IMR-90 (cell line): ENCODE measurements at regions not wholly inside any gene's neighbourhood (a gene's known extent, or its start where the extent isn't known, plus 50 kb on each side); places are given as distances from the start of the nearest gene placed in this dataset.

Experiments used
- ATAC-seq: fragments of 200-7000 bp; cut with Tn5 transposase; 2 replicates; pipeline ENCODE4 v1.9.1; 2020; ENCODE audit warnings: low read depth, mild to moderate bottlenecking, moderate library complexity
- BruUV-seq: library from RNA; stranded (reverse); fragments of 400-500 nt; replicated peaks from 2 replicates; lab custom pipeline; 2021; lab: Mats Ljungman, UMichigan
- CTCF ChIA-PET: fragments of 300-600 bp; formaldehyde crosslinking; extraction: SDS; loops from one replicate; lab custom pipeline; 2021; ENCODE audit warnings: antibody characterized with exemption; lab: Yijun Ruan, JAX
- POLR2A ChIA-PET: fragments of 300-600 bp; sonication (Branson Sonifier 250); formaldehyde crosslinking; loops from one replicate; lab custom pipeline; 2022; ENCODE audit warnings: antibody characterized with exemption; ENCODE audit not compliant: unreplicated experiment; lab: Charles Lee
- DNase-seq: peaks from one replicate; pipeline ENCODE4 v3.0.0; 2013
- H2AFZ ChIP-seq: replicated peaks from 2 replicates; pipeline ENCODE3; 2013; ENCODE audit warnings: low read length, mild to moderate bottlenecking; ENCODE audit not compliant: poor library complexity
- H2AK5ac ChIP-seq: 2 replicates; pipeline ENCODE4 v1.6.1; 2013; ENCODE audit warnings: low read depth, low read length, inconsistent platforms
- H2AK9ac ChIP-seq: replicated peaks from 2 replicates; pipeline ENCODE3; 2013; ENCODE audit warnings: mild to moderate bottlenecking, low read depth, low read length, moderate library complexity; ENCODE audit not compliant: poor library complexity
- H2BK120ac ChIP-seq: 2 replicates; pipeline ENCODE4 v1.6.1; 2013; ENCODE audit warnings: low read depth, low read length, inconsistent platforms
- H2BK15ac ChIP-seq: 3 replicates; pipeline ENCODE4 v1.6.1; 2013; ENCODE audit warnings: low read depth, low read length, inconsistent platforms
- H2BK20ac ChIP-seq: 2 replicates; pipeline ENCODE4 v1.6.1; 2013; ENCODE audit warnings: low read depth, mild to moderate bottlenecking, inconsistent platforms, low read length, moderate library complexity
- H2BK5ac ChIP-seq: 2 replicates; pipeline ENCODE4 v1.6.1; 2013; ENCODE audit warnings: mild to moderate bottlenecking, low read depth, low read length, inconsistent platforms; ENCODE audit not compliant: poor library complexity, severe bottlenecking
- H3K14ac ChIP-seq: replicated peaks from 2 replicates; pipeline ENCODE4 v1.6.1; 2013; ENCODE audit warnings: low read depth, low read length, inconsistent platforms
- H3K18ac ChIP-seq: 2 replicates; pipeline ENCODE4 v1.6.1; 2013; ENCODE audit warnings: low read depth, low read length, control low read depth
- H3K23ac ChIP-seq: 2 replicates; pipeline ENCODE4 v1.6.1; 2013; ENCODE audit warnings: low read depth, low read length, inconsistent platforms
- H3K27ac ChIP-seq: 2 replicates; pipeline ENCODE4 v1.5.1; 2013; ENCODE audit warnings: mild to moderate bottlenecking, control low read depth, low read length; ENCODE audit not compliant: insufficient read depth
- H3K27me3 ChIP-seq: 2 replicates; pipeline ENCODE4 v1.6.1; 2013; ENCODE audit warnings: low read length; ENCODE audit not compliant: control insufficient read depth, insufficient read depth
- H3K36me3 ChIP-seq: 2 replicates; pipeline ENCODE4 v1.6.1; 2013; ENCODE audit warnings: low read length, mixed read lengths; ENCODE audit not compliant: control insufficient read depth, insufficient read depth
- H3K4ac ChIP-seq: 2 replicates; pipeline ENCODE4 v1.6.1; 2013; ENCODE audit warnings: low read depth, low read length, inconsistent platforms
- H3K4me1 ChIP-seq: 2 replicates; pipeline ENCODE4 v1.6.1; 2013; ENCODE audit warnings: low read length, mixed read lengths; ENCODE audit not compliant: control insufficient read depth, insufficient read depth
- H3K4me2 ChIP-seq: 2 replicates; pipeline ENCODE4 v1.6.1; 2013; ENCODE audit warnings: low read depth, mild to moderate bottlenecking, control low read depth, low read length, moderate library complexity
- H3K4me3 ChIP-seq: 2 replicates; pipeline ENCODE4 v1.5.1; 2013; ENCODE audit warnings: low read depth, mild to moderate bottlenecking, control low read depth, low read length, moderate library complexity; ENCODE audit not compliant: insufficient read depth
- H3K56ac ChIP-seq: 2 replicates; pipeline ENCODE4 v1.6.1; 2013; ENCODE audit warnings: low read length, inconsistent platforms; ENCODE audit not compliant: insufficient read depth; ENCODE audit errors: extremely low read depth
- H3K79me1 ChIP-seq, 2 experiments: 2 replicates each; pipeline ENCODE4 v1.6.1; 2013; ENCODE audit warnings: low read length in 2 of 2, inconsistent platforms in 1 of 2, low read depth in 1 of 2
- H3K9ac ChIP-seq: 2 replicates; pipeline ENCODE4 v1.6.1; 2013; ENCODE audit warnings: low read depth, low read length, control low read depth
- H3K9me1 ChIP-seq: 2 replicates; pipeline ENCODE4 v1.6.1; 2013; ENCODE audit warnings: low read length, inconsistent platforms; ENCODE audit not compliant: insufficient read depth
- H3K9me3 ChIP-seq: 2 replicates; pipeline ENCODE4 v1.6.1; 2013; ENCODE audit warnings: low read length; ENCODE audit not compliant: control insufficient read depth, insufficient read depth
- H4K20me1 ChIP-seq: 2 replicates; pipeline ENCODE4 v1.6.1; 2013; ENCODE audit warnings: low read length, inconsistent platforms; ENCODE audit not compliant: insufficient read depth
- H4K5ac ChIP-seq: 2 replicates; pipeline ENCODE4 v1.6.1; 2013; ENCODE audit warnings: mild to moderate bottlenecking, low read depth, low read length, control low read depth
- H4K8ac ChIP-seq, 2 experiments: 2 replicates each; pipeline ENCODE4 v1.6.1; 2013; ENCODE audit warnings: low read depth in 2 of 2, low read length in 2 of 2, control low read depth in 1 of 2, inconsistent platforms in 1 of 2
- H4K91ac ChIP-seq: 2 replicates; pipeline ENCODE4 v1.6.1; 2013; ENCODE audit warnings: low read depth, low read length, inconsistent platforms; ENCODE audit not compliant: insufficient read depth
- BHLHE40 ChIP-seq: fragments of 150-350 bp; IDR thresholded peaks from 2 replicates; pipeline ENCODE4 v1.6.1; 2016; ENCODE audit warnings: mild to moderate bottlenecking, low read depth, low read length
- CHD1 ChIP-seq: IDR thresholded peaks from 2 replicates; pipeline ENCODE4 v1.6.1; 2012; ENCODE audit warnings: low read depth, low read length, improper control_type of control experiment
- CTCF ChIP-seq: conservative IDR thresholded peaks from 2 replicates; pipeline ENCODE4 v1.5.1; 2012; ENCODE audit warnings: mild to moderate bottlenecking, low read depth, low read length, improper control_type of control experiment
- FOS ChIP-seq: fragments of 150-350 bp; IDR thresholded peaks from 2 replicates; pipeline ENCODE4 v1.6.1; 2016; ENCODE audit warnings: low read depth, low read length
- MAFK ChIP-seq: IDR thresholded peaks from 2 replicates; pipeline ENCODE4 v1.6.1; 2012; ENCODE audit warnings: low read depth, low read length, improper control_type of control experiment
- MAZ ChIP-seq: IDR thresholded peaks from 2 replicates; pipeline ENCODE4 v1.6.1; 2012; ENCODE audit warnings: low read depth, mild to moderate bottlenecking, low read length, improper control_type of control experiment, moderate library complexity, borderline replicate concordance
- MXI1 ChIP-seq: IDR thresholded peaks from 2 replicates; pipeline ENCODE4 v1.6.1; 2012; ENCODE audit warnings: low read depth, mild to moderate bottlenecking, low read length, moderate library complexity, borderline replicate concordance
- NFE2L2 ChIP-seq: fragments of 150-350 bp; IDR thresholded peaks from 2 replicates; pipeline ENCODE4 v1.6.1; 2016; ENCODE audit warnings: low read depth, mild to moderate bottlenecking, low read length
- RAD21 ChIP-seq: IDR thresholded peaks from 2 replicates; pipeline ENCODE4 v1.6.1; 2012; ENCODE audit warnings: low read length, improper control_type of control experiment
- RCOR1 ChIP-seq: IDR thresholded peaks from 2 replicates; pipeline ENCODE4 v1.6.1; 2012; ENCODE audit warnings: mild to moderate bottlenecking, low read length, improper control_type of control experiment; ENCODE audit not compliant: insufficient replicate concordance
- RFX5 ChIP-seq: IDR thresholded peaks from 2 replicates; pipeline ENCODE4 v1.8.0; 2012; ENCODE audit warnings: low read depth, mild to moderate bottlenecking, low read length, moderate library complexity
- SMC3 ChIP-seq: fragments of 150-350 bp; IDR thresholded peaks from 2 replicates; pipeline ENCODE4 v1.6.1; 2016; ENCODE audit warnings: low read depth, mild to moderate bottlenecking, antibody characterized with exemption, low read length, moderate library complexity
- WGBS, 2 experiments: methylation state at CpG; one replicate each; pipeline versions ENCODE4 v1.1.5 to v1.1.7; 2013; ENCODE audit warnings: missing lambda C conversion rate in 2 of 2; ENCODE audit not compliant: insufficient read length in 1 of 2; ENCODE audit errors: extremely low coverage in 2 of 2; 5-methylcytosine and 5-hydroxymethylcytosine counted together
- dilution Hi-C: fragments of 300-500 bp; cut with HindIII; formaldehyde crosslinking; loops from one replicate; pipeline ENCODE4 v1.14.3; 2018; ENCODE audit warnings: low sequenced_read_pairs; ENCODE audit not compliant: unreplicated experiment
- in situ Hi-C: fragments of 300-500 bp; cut with MboI; formaldehyde crosslinking; loops from 3 replicates; pipeline ENCODE4 v1.14.3; 2019; ENCODE audit warnings: low sequenced_read_pairs, inconsistent platforms, mixed read lengths
- intact Hi-C: fragments of 100-400 bp; cut with micrococcal nuclease; formaldehyde crosslinking; loops from 2 replicates; pipeline ENCODE4 v1.10.0; 2022
- TF ChIP-seq, protein P1 (sequence below): fragments of 150-350 bp; IDR thresholded peaks from 2 replicates; pipeline ENCODE4 v1.6.1; 2017; ENCODE audit warnings: mild to moderate bottlenecking, antibody characterized with exemption, low read length, low read depth

DNA sequence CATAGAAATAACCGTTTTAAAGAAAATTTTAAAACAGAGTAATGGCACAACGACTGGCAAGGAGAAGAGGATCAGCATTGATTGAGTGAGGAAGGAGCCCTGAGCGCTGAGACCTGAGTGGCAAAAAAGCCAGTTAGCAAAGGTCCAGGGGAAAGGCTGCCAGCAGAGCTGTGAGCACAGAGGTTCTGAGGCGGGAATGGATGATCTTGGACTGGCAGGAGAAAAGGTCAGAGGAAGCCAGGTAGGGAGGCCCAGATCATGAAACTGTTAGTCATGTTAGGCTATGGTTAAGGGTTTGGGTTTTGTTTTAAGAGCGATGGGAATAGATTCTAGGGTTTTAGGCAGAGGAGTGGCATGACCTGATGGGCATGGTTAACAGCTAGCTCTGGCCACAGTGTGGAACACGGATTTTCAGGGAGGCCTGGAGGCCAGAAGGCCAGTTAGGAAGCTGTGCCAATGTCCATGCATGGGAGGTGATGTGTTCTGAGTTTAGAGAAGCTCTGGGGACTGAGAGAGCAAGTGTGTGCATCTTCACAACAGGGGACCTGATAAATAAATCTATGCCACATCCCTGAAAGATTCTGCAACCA, 57.7 kb upstream of the GALNT10 start:
- H3K9me1 ChIP-seq, result no peaks in the 10 kb centered on the region
- BruUV-seq, result no TSS peak
- no peak overlapping the region for H2AK9ac ChIP-seq
- no peak overlapping the region for H2AK5ac ChIP-seq
- no peak overlapping the region for H2BK120ac ChIP-seq
- H3K9me3 ChIP-seq, result no peaks in the 10 kb centered on the region
- no peak overlapping the region for H3K9ac ChIP-seq
- H2AFZ ChIP-seq, result no peak overlapping the region
- H4K8ac ChIP-seq, result no peak overlapping the region
- in situ Hi-C loops, result no loop called here
- no peak overlapping the region for H4K91ac ChIP-seq
- H2BK5ac ChIP-seq, result no peak overlapping the region
- H3K4me1 ChIP-seq, result no peaks in the 10 kb centered on the region
- no peaks in the 10 kb centered on the region for H4K20me1 ChIP-seq
- no peaks in the 10 kb centered on the region for H3K79me1 ChIP-seq
- no peak overlapping the region for H4K5ac ChIP-seq
- POLR2A ChIA-PET, result no interaction called here
- DNase-seq, result no peak
- H3K23ac ChIP-seq, result no peak overlapping the region
- no peak overlapping the region for H3K4ac ChIP-seq
- WGBS, 2 experiments, result 51% methylated on average over 5 of the region's 6 CpGs; no CpG with 5 or more reads in 1 of the 2 experiments
- dilution Hi-C loops, result no loop called here
- no peak for ATAC-seq
- H3K14ac ChIP-seq, result no peak overlapping the region
- no peak overlapping the region for H3K56ac ChIP-seq
- intact Hi-C loops, result no loop called here
- no peak overlapping the region for H3K4me2 ChIP-seq
- H2BK15ac ChIP-seq, result no peak overlapping the region
- no peak overlapping the region for H3K18ac ChIP-seq
- H2BK20ac ChIP-seq, result no peak overlapping the region
- TF ChIP-seq MAFK (no peak), CTCF (no peak), RCOR1 (no peak), SMC3 (no peak), BHLHE40 (no peak), RFX5 (no peak), FOS (no peak), MXI1 (no peak), MAZ (no peak), CHD1 (no peak), NFE2L2 (no peak), RAD21 (no peak)
- TF ChIP-seq, protein P1, sequence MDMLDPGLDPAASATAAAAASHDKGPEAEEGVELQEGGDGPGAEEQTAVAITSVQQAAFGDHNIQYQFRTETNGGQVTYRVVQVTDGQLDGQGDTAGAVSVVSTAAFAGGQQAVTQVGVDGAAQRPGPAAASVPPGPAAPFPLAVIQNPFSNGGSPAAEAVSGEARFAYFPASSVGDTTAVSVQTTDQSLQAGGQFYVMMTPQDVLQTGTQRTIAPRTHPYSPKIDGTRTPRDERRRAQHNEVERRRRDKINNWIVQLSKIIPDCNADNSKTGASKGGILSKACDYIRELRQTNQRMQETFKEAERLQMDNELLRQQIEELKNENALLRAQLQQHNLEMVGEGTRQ, result no peak
- CTCF ChIA-PET, result no interaction called here
- H3K36me3 ChIP-seq, result no peaks in the 10 kb centered on the region
- H3K27me3 ChIP-seq, result peaks cover 18% of the 10 kb centered on the region
- no peak overlapping the region for H3K4me3 ChIP-seq
- no peak overlapping the region for H3K27ac ChIP-seq
